ENCODE measurements at regions not wholly inside any gene's neighbourhood (a gene's known extent, or its start where the extent isn't known, plus 50 kb on each side); places are given as distances from the start of the nearest gene placed in this dataset.

DNA sequence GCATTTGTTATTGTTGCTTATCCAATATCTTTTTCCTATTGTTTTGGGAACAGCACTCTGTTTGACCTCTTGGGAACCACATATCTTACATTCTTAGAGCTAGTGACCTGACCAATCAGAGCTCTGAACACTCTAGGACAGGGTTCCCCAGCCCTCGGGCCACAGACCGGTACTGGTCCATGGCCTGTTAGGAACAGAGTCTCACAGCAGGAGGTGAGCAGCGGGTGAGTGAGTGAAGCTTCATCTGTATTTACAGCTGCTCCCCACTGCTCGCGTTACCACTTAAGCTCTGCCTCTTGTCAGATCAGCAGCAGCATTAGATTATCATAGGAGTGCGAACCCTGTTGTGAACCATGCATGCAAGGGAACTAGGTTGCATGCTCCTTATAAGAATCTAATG, 226.0 kb upstream of the TSHZ2 start:
- ChIA-PET CTCF (no interaction called here), POLR2A (no interaction called here), RAD21 (ENCODE audit: low non-redundant PET in 1 of 2, low total read pairs in 2 of 2, uncharacterized antibody in 2 of 2, unreplicated experiment in 2 of 2) (no interaction called here)
- no peaks in the 10 kb centered on the region for H4K20me1 ChIP-seq (ENCODE audit: insufficient read depth)
- no peaks in the 10 kb centered on the region for H3K27me3 ChIP-seq (ENCODE audit: insufficient read depth, low read length)
- intact Hi-C loops (cut with micrococcal nuclease): no loop called here
- H3K4me1 ChIP-seq (ENCODE audit: control insufficient read depth in 1 of 2, insufficient read depth in 2 of 2, low read length in 2 of 2): no peaks in the 10 kb centered on the region
- peaks cover 0 to 20% of the 10 kb centered on the region in 2 experiments; a peak in 2 of 4 replicates for H3K9me3 ChIP-seq (ENCODE audit: control insufficient read depth in 1 of 2, insufficient read depth in 1 of 2, low read depth in 1 of 2, low read length in 2 of 2)
- no peak overlapping the region for H3K4me3 ChIP-seq (replicated peaks in 1 of 2; ENCODE audit: low read depth in 1 of 2, low read length in 2 of 2)
- DNase-seq (ENCODE audit: low read depth, low spot score) (no peak), ATAC-seq (no peak)
- H3K4me2 ChIP-seq (ENCODE audit: low read length): no peak overlapping the region
- no peak overlapping the region for H2AFZ ChIP-seq (ENCODE audit: low read depth, low read length, poor library complexity, severe bottlenecking)
- BruUV-seq (replicated peaks): no TSS peak
- H3K9me2 ChIP-seq (ENCODE audit: insufficient read depth): no peaks in the 10 kb centered on the region
- H3K79me2 ChIP-seq (ENCODE audit: insufficient read depth, low read length): no peaks in the 10 kb centered on the region
- H3K36me3 ChIP-seq (ENCODE audit: control insufficient read depth in 1 of 2, insufficient read depth in 2 of 2, low read length in 2 of 2): no peaks in the 10 kb centered on the region
- no peak for TF ChIP-seq EZH2 (IDR thresholded peaks at IDR 0.05)
- no peak for TF ChIP-seq JUND (IDR thresholded peaks at IDR 0.05)
- TF ChIP-seq POLR2A (IDR thresholded peaks at IDR 0.05; ENCODE audit: borderline replicate concordance, extremely low read depth, insufficient read depth, insufficient read length): no peak
- TF ChIP-seq ZFX (IDR thresholded peaks at IDR 0.05): no peak
- no peak for TF ChIP-seq EZH2phosphoT487 (IDR thresholded peaks at IDR 0.05; ENCODE audit: borderline replicate concordance)
- TF ChIP-seq EGR1 (IDR thresholded peaks at IDR 0.05; ENCODE audit: low read depth): no peak
- TF ChIP-seq, protein P1, sequence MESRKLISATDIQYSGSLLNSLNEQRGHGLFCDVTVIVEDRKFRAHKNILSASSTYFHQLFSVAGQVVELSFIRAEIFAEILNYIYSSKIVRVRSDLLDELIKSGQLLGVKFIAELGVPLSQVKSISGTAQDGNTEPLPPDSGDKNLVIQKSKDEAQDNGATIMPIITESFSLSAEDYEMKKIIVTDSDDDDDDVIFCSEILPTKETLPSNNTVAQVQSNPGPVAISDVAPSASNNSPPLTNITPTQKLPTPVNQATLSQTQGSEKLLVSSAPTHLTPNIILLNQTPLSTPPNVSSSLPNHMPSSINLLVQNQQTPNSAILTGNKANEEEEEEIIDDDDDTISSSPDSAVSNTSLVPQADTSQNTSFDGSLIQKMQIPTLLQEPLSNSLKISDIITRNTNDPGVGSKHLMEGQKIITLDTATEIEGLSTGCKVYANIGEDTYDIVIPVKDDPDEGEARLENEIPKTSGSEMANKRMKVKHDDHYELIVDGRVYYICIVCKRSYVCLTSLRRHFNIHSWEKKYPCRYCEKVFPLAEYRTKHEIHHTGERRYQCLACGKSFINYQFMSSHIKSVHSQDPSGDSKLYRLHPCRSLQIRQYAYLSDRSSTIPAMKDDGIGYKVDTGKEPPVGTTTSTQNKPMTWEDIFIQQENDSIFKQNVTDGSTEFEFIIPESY (IDR thresholded peaks at IDR 0.05; ENCODE audit: extremely low read depth, insufficient replicate concordance, low read length): no peak
- TF ChIP-seq SIN3A (IDR thresholded peaks at IDR 0.05; ENCODE audit: low read depth): no peak
- TF ChIP-seq CEBPB (IDR thresholded peaks at IDR 0.05; ENCODE audit: low read depth): no peak
- no peak for TF ChIP-seq ZNF274 (IDR thresholded peaks at IDR 0.05; ENCODE audit: low read depth, low read length)
- no peak for TF ChIP-seq TCF7L2 (IDR thresholded peaks at IDR 0.05; ENCODE audit: borderline replicate concordance, extremely low read depth, insufficient read depth, insufficient read length)
- TF ChIP-seq POLR2AphosphoS5 (IDR thresholded peaks at IDR 0.05; ENCODE audit: low read depth, low read length): no peak
- H3K9ac ChIP-seq (ENCODE audit: low read length): no peak overlapping the region
- H3K27ac ChIP-seq (ENCODE audit: low read depth, low read length): no peak overlapping the region

Data from HCT116 (cell line).